ENCODE measurements at regions not wholly inside any gene's neighbourhood (a gene's known extent, or its start where the extent isn't known, plus 50 kb on each side); places are given as distances from the start of the nearest gene placed in this dataset.

DNA sequence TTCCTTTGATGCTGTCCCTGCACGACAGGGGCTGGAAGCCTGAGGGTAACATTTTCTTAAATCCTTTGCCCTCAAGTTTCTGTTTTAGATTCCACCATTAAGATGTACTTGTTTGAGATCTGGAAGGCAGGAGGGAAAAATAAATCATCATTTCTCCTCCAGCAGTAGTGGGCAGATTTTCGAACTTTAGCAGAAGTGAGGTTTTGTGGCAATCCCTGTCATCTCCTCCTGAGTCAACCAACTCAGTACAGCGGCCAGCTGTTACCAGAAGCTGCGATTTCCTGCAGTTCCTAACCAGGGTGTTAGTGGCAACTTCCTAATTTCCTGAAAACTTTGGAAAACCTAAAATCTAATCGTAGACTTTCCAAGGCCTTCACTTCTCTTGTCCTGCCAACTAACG lies 517.2 kb upstream of the ACVR2A start:
- ChIA-PET RAD21 (ENCODE audit: low non-redundant PET in 1 of 2, low total read pairs in 2 of 2, uncharacterized antibody in 2 of 2, unreplicated experiment in 2 of 2) (interaction anchor here in 1 of 2 experiments (1.2 kb wide), 1 partner anchor 594 kb away, joined by 3 read pairs; no protein-coding TSS in a partner anchor), CTCF (no interaction called here)
- H2AFZ ChIP-seq (ENCODE audit: low read depth, low read length, poor library complexity, severe bottlenecking), result no peak overlapping the region

More for the DNA sequence above, 517.2 kb upstream of the ACVR2A start:
- DNase-seq (ENCODE audit: low read depth, low spot score) (no peak), ATAC-seq (no peak)
- H3K36me3 ChIP-seq (ENCODE audit: control insufficient read depth in 1 of 2, insufficient read depth in 2 of 2, low read length in 2 of 2), result no peaks in the 10 kb centered on the region
- H3K9me2 ChIP-seq (ENCODE audit: insufficient read depth), result no peaks in the 10 kb centered on the region
- POLR2A ChIA-PET, result no interaction called here
- no peaks in the 10 kb centered on the region for H3K4me1 ChIP-seq (ENCODE audit: control insufficient read depth in 1 of 2, insufficient read depth in 2 of 2, low read length in 2 of 2)
- H3K9ac ChIP-seq (ENCODE audit: low read length), result no peak overlapping the region
- no peak overlapping the region for H3K27ac ChIP-seq (ENCODE audit: low read depth, low read length)
- no peak overlapping the region for H3K4me2 ChIP-seq (ENCODE audit: low read length)
- intact Hi-C loops (cut with micrococcal nuclease), result no loop called here
- no peak overlapping the region for H3K4me3 ChIP-seq (replicated peaks in 1 of 2; ENCODE audit: low read depth in 1 of 2, low read length in 2 of 2)
- H3K9me3 ChIP-seq (ENCODE audit: control insufficient read depth in 1 of 2, insufficient read depth in 1 of 2, low read depth in 1 of 2, low read length in 2 of 2), result no peaks in the 10 kb centered on the region
- H3K27me3 ChIP-seq (ENCODE audit: insufficient read depth, low read length), result no peaks in the 10 kb centered on the region
- no peaks in the 10 kb centered on the region for H3K79me2 ChIP-seq (ENCODE audit: insufficient read depth, low read length)
- TF ChIP-seq ZNF274 (IDR thresholded peaks at IDR 0.05; ENCODE audit: low read depth, low read length) (no peak), ZFX (IDR thresholded peaks at IDR 0.05) (no peak), EZH2phosphoT487 (IDR thresholded peaks at IDR 0.05; ENCODE audit: borderline replicate concordance) (no peak), SRF (IDR thresholded peaks at IDR 0.05; ENCODE audit: low read depth) (no peak), YY1 (IDR thresholded peaks at IDR 0.05; ENCODE audit: extremely low read depth, insufficient replicate concordance, low read depth, low read length) (no peak), CEBPB (IDR thresholded peaks at IDR 0.05; ENCODE audit: low read depth) (no peak), CBX3 (IDR thresholded peaks at IDR 0.05; ENCODE audit: low read depth) (no peak), EGR1 (IDR thresholded peaks at IDR 0.05; ENCODE audit: low read depth) (no peak), POLR2AphosphoS5 (IDR thresholded peaks at IDR 0.05; ENCODE audit: low read depth, low read length) (no peak)
- TF ChIP-seq, protein P1, sequence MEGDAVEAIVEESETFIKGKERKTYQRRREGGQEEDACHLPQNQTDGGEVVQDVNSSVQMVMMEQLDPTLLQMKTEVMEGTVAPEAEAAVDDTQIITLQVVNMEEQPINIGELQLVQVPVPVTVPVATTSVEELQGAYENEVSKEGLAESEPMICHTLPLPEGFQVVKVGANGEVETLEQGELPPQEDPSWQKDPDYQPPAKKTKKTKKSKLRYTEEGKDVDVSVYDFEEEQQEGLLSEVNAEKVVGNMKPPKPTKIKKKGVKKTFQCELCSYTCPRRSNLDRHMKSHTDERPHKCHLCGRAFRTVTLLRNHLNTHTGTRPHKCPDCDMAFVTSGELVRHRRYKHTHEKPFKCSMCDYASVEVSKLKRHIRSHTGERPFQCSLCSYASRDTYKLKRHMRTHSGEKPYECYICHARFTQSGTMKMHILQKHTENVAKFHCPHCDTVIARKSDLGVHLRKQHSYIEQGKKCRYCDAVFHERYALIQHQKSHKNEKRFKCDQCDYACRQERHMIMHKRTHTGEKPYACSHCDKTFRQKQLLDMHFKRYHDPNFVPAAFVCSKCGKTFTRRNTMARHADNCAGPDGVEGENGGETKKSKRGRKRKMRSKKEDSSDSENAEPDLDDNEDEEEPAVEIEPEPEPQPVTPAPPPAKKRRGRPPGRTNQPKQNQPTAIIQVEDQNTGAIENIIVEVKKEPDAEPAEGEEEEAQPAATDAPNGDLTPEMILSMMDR (IDR thresholded peaks at IDR 0.05 in 2 of 3, conservative IDR thresholded peaks at IDR 0.05 in 1 of 3; ENCODE audit: borderline replicate concordance in 1 of 3, insufficient read depth in 1 of 3, low read depth in 2 of 3, low read length in 2 of 3), result no peak
- TF ChIP-seq, protein P2, sequence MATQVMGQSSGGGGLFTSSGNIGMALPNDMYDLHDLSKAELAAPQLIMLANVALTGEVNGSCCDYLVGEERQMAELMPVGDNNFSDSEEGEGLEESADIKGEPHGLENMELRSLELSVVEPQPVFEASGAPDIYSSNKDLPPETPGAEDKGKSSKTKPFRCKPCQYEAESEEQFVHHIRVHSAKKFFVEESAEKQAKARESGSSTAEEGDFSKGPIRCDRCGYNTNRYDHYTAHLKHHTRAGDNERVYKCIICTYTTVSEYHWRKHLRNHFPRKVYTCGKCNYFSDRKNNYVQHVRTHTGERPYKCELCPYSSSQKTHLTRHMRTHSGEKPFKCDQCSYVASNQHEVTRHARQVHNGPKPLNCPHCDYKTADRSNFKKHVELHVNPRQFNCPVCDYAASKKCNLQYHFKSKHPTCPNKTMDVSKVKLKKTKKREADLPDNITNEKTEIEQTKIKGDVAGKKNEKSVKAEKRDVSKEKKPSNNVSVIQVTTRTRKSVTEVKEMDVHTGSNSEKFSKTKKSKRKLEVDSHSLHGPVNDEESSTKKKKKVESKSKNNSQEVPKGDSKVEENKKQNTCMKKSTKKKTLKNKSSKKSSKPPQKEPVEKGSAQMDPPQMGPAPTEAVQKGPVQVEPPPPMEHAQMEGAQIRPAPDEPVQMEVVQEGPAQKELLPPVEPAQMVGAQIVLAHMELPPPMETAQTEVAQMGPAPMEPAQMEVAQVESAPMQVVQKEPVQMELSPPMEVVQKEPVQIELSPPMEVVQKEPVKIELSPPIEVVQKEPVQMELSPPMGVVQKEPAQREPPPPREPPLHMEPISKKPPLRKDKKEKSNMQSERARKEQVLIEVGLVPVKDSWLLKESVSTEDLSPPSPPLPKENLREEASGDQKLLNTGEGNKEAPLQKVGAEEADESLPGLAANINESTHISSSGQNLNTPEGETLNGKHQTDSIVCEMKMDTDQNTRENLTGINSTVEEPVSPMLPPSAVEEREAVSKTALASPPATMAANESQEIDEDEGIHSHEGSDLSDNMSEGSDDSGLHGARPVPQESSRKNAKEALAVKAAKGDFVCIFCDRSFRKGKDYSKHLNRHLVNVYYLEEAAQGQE (IDR thresholded peaks at IDR 0.05; ENCODE audit: low read depth), result no peak
- H4K20me1 ChIP-seq (ENCODE audit: insufficient read depth), result no peaks in the 10 kb centered on the region
- no TSS peak for BruUV-seq (replicated peaks)
